RWPE2 (cell line): ENCODE measurements at regions not wholly inside any gene's neighbourhood (a gene's known extent, or its start where the extent isn't known, plus 50 kb on each side); places are given as distances from the start of the nearest gene placed in this dataset.
"Not testable (repeated sequence)": the region's sequence is repeated elsewhere in the genome, so short reads cannot be mapped to it uniquely, and the experiment has no call there.

ENCODE experiments used
- ATAC-seq: fragments of 200-7000 bp; cut with Tn5 transposase; 3 replicates; pipeline ENCODE4 v1.9.1; 2021; ENCODE audit warnings: low read depth
- DNase-seq: peaks from one replicate; pipeline ENCODE4 v3.0.0-alpha.2; 2020; ENCODE audit warnings: low spot score
- H3K27ac ChIP-seq: fragments of 450-650 bp; 2 replicates; pipeline ENCODE4 v1.5.1; 2017; ENCODE audit warnings: mild to moderate bottlenecking; ENCODE audit not compliant: poor library complexity, severe bottlenecking
- H3K27me3 ChIP-seq: fragments of 250-450 bp; sonication (Bioruptor Pico); 2 replicates; pipeline ENCODE4 v1.5.1; 2021; ENCODE audit warnings: mild to moderate bottlenecking, moderate library complexity; ENCODE audit not compliant: insufficient read depth, poor library complexity, severe bottlenecking
- H3K36me3 ChIP-seq: fragments of 250-450 bp; sonication (Bioruptor Pico); 2 replicates; pipeline ENCODE4 v1.5.1; 2020; ENCODE audit warnings: low read depth, mild to moderate bottlenecking, moderate library complexity
- H3K4me1 ChIP-seq: fragments of 250-450 bp; sonication (Bioruptor Pico); 2 replicates; pipeline ENCODE4 v1.5.1; 2021; ENCODE audit warnings: mild to moderate bottlenecking, moderate library complexity; ENCODE audit not compliant: insufficient read depth, poor library complexity, severe bottlenecking
- H3K4me3 ChIP-seq: fragments of 250-450 bp; sonication (Bioruptor Pico); 2 replicates; pipeline ENCODE4 v1.5.1; 2021; ENCODE audit warnings: mild to moderate bottlenecking, moderate library complexity; ENCODE audit not compliant: severe bottlenecking
- H3K9me3 ChIP-seq: fragments of 250-450 bp; sonication (Bioruptor Pico); 2 replicates; pipeline ENCODE4 v1.5.1; 2021; ENCODE audit warnings: mild to moderate bottlenecking, moderate library complexity; ENCODE audit not compliant: severe bottlenecking
- CTCF ChIP-seq: fragments of 450-650 bp; IDR thresholded peaks from one replicate; pipeline ENCODE4 v1.5.1; 2017; ENCODE audit warnings: mild to moderate bottlenecking, moderate library complexity; ENCODE audit not compliant: poor library complexity, severe bottlenecking

- Histone ChIP-seq H3K4me3 (no peak overlapping the region), H3K9me3 (no peaks in the 10 kb centered on the region), H3K27ac (no peak overlapping the region), H3K27me3 (no peaks in the 10 kb centered on the region), H3K4me1 (peaks cover 8% of the 10 kb centered on the region), H3K36me3 (no peaks in the 10 kb centered on the region)
- no peak for TF ChIP-seq CTCF
- ATAC-seq (peak; percentile 54; the same call in 2 of the 3 replicates), DNase-seq (no peak)
These were observed 343.8 kb downstream of the PID1 start for GRCh38 chr2:228927028-228928010.

- Histone ChIP-seq H3K27ac (no peak overlapping the region), H3K36me3 (no peaks in the 10 kb centered on the region), H3K4me3 (no peak overlapping the region), H3K4me1 (no peaks in the 10 kb centered on the region), H3K9me3 (no peaks in the 10 kb centered on the region), H3K27me3 (no peaks in the 10 kb centered on the region)
- DNase-seq, result no peak
- TF ChIP-seq CTCF, result no peak
- ATAC-seq, result no peak
These were observed 351.3 kb downstream of the PID1 start for GRCh38 chr2:228919808-228920207.

- no peak for ATAC-seq
- TF ChIP-seq CTCF, result no peak
- no peak for DNase-seq
- Histone ChIP-seq H3K4me3 (no peak overlapping the region), H3K9me3 (no peaks in the 10 kb centered on the region), H3K27ac (no peak overlapping the region), H3K27me3 (no peaks in the 10 kb centered on the region), H3K36me3 (no peaks in the 10 kb centered on the region), H3K4me1 (no peaks in the 10 kb centered on the region)
These were observed 353.9 kb downstream of the PID1 start for GRCh38 chr2:228917220-228917619.

- DNase-seq, result no peak
- no peak for ATAC-seq
- no peak for TF ChIP-seq CTCF
- H3K9me3 ChIP-seq, result no peaks in the 10 kb centered on the region
- H3K4me1 ChIP-seq, result no peaks in the 10 kb centered on the region
- no peaks in the 10 kb centered on the region for H3K36me3 ChIP-seq
- no peak overlapping the region for H3K4me3 ChIP-seq
- H3K27ac ChIP-seq, result no peak overlapping the region
- H3K27me3 ChIP-seq, result no peaks in the 10 kb centered on the region
These were observed 354.5 kb downstream of the PID1 start for GRCh38 chr2:228916416-228917090.

- Histone ChIP-seq H3K4me3 (no peak overlapping the region), H3K27ac (no peak overlapping the region), H3K27me3 (no peaks in the 10 kb centered on the region), H3K36me3 (no peaks in the 10 kb centered on the region), H3K9me3 (no peaks in the 10 kb centered on the region), H3K4me1 (no peaks in the 10 kb centered on the region)
- TF ChIP-seq CTCF, result no peak
- DNase-seq (no peak), ATAC-seq (no peak)
These were observed 357.9 kb downstream of the PID1 start for GRCh38 chr2:228913176-228913575.

DNA sequence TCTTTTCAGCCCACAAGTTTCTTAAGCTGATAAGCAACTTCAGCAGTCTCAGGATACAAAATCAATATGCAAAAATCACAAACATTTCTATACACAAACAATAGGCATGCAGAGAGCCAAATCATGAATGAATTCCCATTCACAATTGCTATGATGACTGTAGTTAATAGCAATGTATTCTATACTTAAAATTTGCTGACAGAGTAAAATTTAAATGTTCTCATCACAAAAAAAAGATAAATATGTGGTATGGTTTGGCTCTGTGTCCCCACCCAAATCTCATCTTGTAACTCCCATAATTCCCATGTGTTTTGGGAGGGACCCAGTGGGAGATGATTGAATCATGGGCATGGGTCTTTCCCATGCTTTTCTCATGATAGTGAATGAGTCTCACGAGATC lies 360.2 kb downstream of the PID1 start:
- not testable (repeated sequence) for ATAC-seq, H3K9me3 ChIP-seq, H3K27me3 ChIP-seq, H3K4me1 ChIP-seq, H3K4me3 ChIP-seq, H3K27ac ChIP-seq, DNase-seq, H3K36me3 ChIP-seq
